ENCODE measurements at regions not wholly inside any gene's neighbourhood (a gene's known extent, or its start where the extent isn't known, plus 50 kb on each side); places are given as distances from the start of the nearest gene placed in this dataset.
"Not testable (repeated sequence)": the region's sequence is repeated elsewhere in the genome, so short reads cannot be mapped to it uniquely, and the experiment has no call there.

DNA sequence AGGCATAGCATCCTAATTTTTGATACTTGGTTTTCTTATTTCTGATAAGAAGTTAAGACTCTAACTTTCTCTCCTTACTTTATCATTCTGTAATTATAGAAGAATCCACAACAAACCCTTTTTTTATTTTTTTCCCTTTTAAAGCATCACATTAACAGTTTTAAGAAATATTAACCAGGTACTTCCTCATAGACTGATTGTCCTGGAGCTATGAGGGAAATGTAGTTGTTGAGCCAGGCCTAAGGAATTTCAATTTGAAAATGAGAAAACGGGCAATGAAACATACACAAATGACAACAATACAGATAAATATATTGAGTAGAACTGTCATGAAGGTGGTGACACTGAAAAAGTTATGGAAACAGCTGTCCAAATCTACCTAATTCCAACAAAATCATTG is 569.0 kb downstream of the KCNA4 start:
- Histone ChIP-seq H3F3A (ENCODE audit: insufficient read depth) (no peaks in the 10 kb centered on the region), H3K4me3 (ENCODE audit: insufficient read depth, low read length, poor library complexity, severe bottlenecking) (no peak overlapping the region), H3K27me3 (ENCODE audit: low read length) (no peaks in the 10 kb centered on the region), H3K9ac (ENCODE audit: low read length) (no peak overlapping the region), H4K20me1 (ENCODE audit: low read depth, low read length) (no peaks in the 10 kb centered on the region), H2AFZ (ENCODE audit: low read depth, low read length, severe bottlenecking) (no peak overlapping the region), H3K79me2 (ENCODE audit: insufficient read depth, low read length) (no peaks in the 10 kb centered on the region), H3K27ac (ENCODE audit: low read depth, low read length) (no peak overlapping the region), H3K9me2 (replicated peaks; ENCODE audit: insufficient read depth, low read length) (no peaks in the 10 kb centered on the region), H3K9me3 (ENCODE audit: insufficient read depth, low read length) (no peaks in the 10 kb centered on the region), H3K4me2 (ENCODE audit: low read depth, low read length, poor library complexity, severe bottlenecking) (no peak overlapping the region), H3K36me3 (ENCODE audit: low read length) (no peaks in the 10 kb centered on the region)
- TF ChIP-seq EZH2phosphoT487 (conservative IDR thresholded peaks at IDR 0.05; ENCODE audit: low read length), result no peak
- TF ChIP-seq CTCF (IDR thresholded peaks at IDR 0.05; ENCODE audit: insufficient read depth, low read length, poor library complexity, severe bottlenecking), result no peak

GRCh38 chr11:29446132-29446531 is 570.7 kb downstream of the KCNA4 start:
- Histone ChIP-seq H3K9me3 (ENCODE audit: insufficient read depth, low read length) (no peaks in the 10 kb centered on the region), H3K9me2 (replicated peaks; ENCODE audit: insufficient read depth, low read length) (no peaks in the 10 kb centered on the region), H3K9ac (ENCODE audit: low read length) (no peak overlapping the region), H3K79me2 (ENCODE audit: insufficient read depth, low read length) (no peaks in the 10 kb centered on the region), H4K20me1 (ENCODE audit: low read depth, low read length) (no peaks in the 10 kb centered on the region), H3K4me2 (ENCODE audit: low read depth, low read length, poor library complexity, severe bottlenecking) (no peak overlapping the region), H3K4me3 (ENCODE audit: insufficient read depth, low read length, poor library complexity, severe bottlenecking) (no peak overlapping the region), H3K36me3 (ENCODE audit: low read length) (no peaks in the 10 kb centered on the region), H3K27ac (ENCODE audit: low read depth, low read length) (no peak overlapping the region), H3F3A (ENCODE audit: insufficient read depth) (no peaks in the 10 kb centered on the region), H3K27me3 (ENCODE audit: low read length) (no peaks in the 10 kb centered on the region), H2AFZ (ENCODE audit: low read depth, low read length, severe bottlenecking) (no peak overlapping the region)
- TF ChIP-seq CTCF (IDR thresholded peaks at IDR 0.05; ENCODE audit: insufficient read depth, low read length, poor library complexity, severe bottlenecking), result no peak
- TF ChIP-seq EZH2phosphoT487 (conservative IDR thresholded peaks at IDR 0.05; ENCODE audit: low read length), result no peak

DNA sequence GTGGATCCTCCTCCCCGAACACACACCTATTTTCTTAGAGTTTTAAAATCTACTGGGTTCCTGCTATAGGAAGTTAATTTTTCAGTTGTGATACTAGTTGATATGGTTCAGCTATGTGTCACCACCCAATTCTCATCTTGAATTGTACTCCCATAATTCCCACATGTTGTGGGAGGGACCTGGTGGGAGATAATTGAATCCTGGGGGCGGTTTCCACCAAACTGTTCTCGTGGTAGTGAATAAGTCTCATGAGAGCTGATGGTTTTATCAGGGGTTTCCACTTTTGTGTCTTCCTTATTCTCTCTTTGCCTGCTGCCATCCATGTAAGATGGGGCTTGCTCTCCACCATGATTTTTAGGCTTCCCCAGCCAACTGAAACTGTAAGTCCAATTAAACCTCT is 571.6 kb downstream of the KCNA4 start:
- not testable (repeated sequence) for H3K9me2 ChIP-seq (replicated peaks; ENCODE audit: insufficient read depth, low read length)

DNA sequence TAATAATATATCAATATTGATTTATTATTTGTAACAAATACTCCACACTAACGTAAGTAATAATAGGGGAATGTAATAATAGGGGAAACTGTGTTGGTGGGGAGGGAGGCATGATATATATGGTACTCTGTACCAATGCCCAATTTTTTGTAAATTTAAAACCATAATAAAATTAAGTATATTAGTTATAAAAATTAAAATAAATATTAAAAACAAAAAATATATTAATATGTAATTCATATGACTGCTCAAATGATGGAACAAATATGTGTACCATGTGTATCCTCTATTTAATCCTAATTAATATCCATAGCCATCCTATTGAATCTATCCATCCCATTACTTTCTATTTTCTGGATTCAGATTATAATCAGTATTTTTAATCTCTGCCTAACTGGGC is 578.0 kb downstream of the KCNA4 start:
- Histone ChIP-seq H3K9me3 (ENCODE audit: insufficient read depth, low read length) (no peaks in the 10 kb centered on the region), H3K9me2 (replicated peaks; ENCODE audit: insufficient read depth, low read length) (no peaks in the 10 kb centered on the region; the same call in 1 of the 2 replicates), H3K27ac (ENCODE audit: low read depth, low read length) (no peak overlapping the region), H3K4me2 (ENCODE audit: low read depth, low read length, poor library complexity, severe bottlenecking) (no peak overlapping the region), H3K27me3 (ENCODE audit: low read length) (no peaks in the 10 kb centered on the region), H3K4me3 (ENCODE audit: insufficient read depth, low read length, poor library complexity, severe bottlenecking) (no peak overlapping the region), H4K20me1 (ENCODE audit: low read depth, low read length) (no peaks in the 10 kb centered on the region), H3K36me3 (ENCODE audit: low read length) (no peaks in the 10 kb centered on the region), H3F3A (ENCODE audit: insufficient read depth) (no peaks in the 10 kb centered on the region), H3K79me2 (ENCODE audit: insufficient read depth, low read length) (no peaks in the 10 kb centered on the region), H2AFZ (ENCODE audit: low read depth, low read length, severe bottlenecking) (no peak overlapping the region), H3K9ac (ENCODE audit: low read length) (no peak overlapping the region)
- TF ChIP-seq CTCF (IDR thresholded peaks at IDR 0.05; ENCODE audit: insufficient read depth, low read length, poor library complexity, severe bottlenecking) (no peak), EZH2phosphoT487 (conservative IDR thresholded peaks at IDR 0.05; ENCODE audit: low read length) (no peak)

More for the DNA sequence above, 571.6 kb downstream of the KCNA4 start:
- not testable (repeated sequence) for H3K4me2 ChIP-seq (ENCODE audit: low read depth, low read length, poor library complexity, severe bottlenecking); H4K20me1 ChIP-seq (ENCODE audit: low read depth, low read length); H3K79me2 ChIP-seq (ENCODE audit: insufficient read depth, low read length); H3K4me3 ChIP-seq (ENCODE audit: insufficient read depth, low read length, poor library complexity, severe bottlenecking); H3K27me3 ChIP-seq (ENCODE audit: low read length); H3K27ac ChIP-seq (ENCODE audit: low read depth, low read length); H3K36me3 ChIP-seq (ENCODE audit: low read length); H3K9me3 ChIP-seq (ENCODE audit: insufficient read depth, low read length); H3K9ac ChIP-seq (ENCODE audit: low read length); H2AFZ ChIP-seq (ENCODE audit: low read depth, low read length, severe bottlenecking); H3F3A ChIP-seq (ENCODE audit: insufficient read depth)

Data from SU-DHL-6 (cell line).